ENCODE measurements at regions not wholly inside any gene's neighbourhood (a gene's known extent, or its start where the extent isn't known, plus 50 kb on each side); places are given as distances from the start of the nearest gene placed in this dataset.

DNA sequence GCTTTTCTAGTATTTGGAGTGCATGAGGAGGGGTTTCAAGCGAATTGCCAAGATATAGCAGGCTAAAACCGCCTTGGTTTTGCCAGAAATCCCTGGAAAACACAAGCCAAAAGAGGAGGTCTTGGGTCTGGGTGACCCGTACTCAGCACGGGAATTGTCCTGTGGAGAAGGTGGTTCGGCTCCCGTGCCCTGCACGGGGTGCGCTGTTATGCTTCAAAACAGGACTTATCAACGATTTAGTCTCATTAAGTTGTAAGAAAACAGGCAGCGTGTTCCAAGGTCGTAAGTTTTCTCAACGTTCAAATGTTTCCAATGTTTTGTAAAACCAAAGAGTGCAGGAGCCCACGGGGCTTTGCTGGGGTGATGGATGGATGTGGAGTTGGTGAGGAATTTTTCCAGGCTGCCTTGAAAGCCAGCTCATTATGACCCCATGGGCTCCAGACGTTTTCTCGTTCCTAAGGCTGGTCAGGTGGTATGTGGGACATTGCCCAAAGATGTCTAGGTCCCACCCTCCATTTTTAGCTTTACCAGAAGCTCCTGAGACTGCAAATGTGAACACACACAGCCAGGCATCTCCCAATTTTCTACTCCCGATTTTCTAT, 75.4 kb upstream of the CLDN14 start:
- DNase-seq, result no peak

DNA sequence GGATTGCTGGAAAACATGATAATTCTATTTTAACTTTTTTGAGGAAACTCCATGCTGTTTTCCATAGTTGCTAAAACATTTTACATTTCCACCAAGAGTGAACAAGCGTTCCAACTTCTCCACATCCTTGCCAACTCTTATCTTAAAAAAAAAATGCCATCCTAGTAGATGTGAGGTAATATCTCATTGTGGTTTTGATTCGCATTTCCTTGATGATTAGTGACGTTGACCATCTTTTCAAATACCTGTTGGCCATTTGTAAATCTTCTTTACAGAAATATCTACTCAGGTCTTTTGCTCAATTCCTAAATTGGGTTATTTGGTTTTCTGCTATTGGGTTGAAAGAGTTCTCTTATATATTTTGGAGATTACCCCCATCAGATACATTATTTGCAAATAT, 77.4 kb upstream of the CLDN14 start:
- no peak for DNase-seq

DNA sequence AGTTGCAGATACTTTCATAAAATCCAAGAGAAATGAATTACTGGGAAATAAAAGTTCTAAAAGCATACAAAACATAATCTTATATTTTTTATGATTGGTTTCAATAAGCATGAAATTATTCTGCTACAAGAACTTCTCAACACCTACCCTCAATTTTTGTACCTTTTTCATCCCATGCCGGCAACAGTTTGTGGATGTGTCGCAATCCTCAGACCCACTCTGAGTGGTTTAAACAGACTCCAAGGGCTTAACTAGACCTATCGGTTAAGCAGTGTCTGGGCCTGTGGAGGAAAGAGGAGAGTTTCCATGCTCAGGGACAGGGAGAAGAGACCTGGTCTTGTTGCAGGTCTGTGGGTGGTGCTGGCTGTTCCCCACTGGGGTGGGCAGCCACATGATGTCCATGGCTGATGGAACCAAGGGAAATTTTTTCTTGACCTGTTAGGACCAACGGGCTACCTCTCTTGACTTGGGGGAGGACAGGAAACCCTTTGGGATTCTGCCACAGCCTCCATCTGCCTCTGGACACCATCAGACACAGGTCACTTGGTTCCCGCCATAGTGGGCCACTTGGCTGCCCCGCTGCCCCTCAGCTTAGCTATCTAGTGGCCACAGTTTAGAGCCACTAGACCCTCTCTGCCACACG, 81.1 kb upstream of the CLDN14 start:
- no peak for DNase-seq

DNA sequence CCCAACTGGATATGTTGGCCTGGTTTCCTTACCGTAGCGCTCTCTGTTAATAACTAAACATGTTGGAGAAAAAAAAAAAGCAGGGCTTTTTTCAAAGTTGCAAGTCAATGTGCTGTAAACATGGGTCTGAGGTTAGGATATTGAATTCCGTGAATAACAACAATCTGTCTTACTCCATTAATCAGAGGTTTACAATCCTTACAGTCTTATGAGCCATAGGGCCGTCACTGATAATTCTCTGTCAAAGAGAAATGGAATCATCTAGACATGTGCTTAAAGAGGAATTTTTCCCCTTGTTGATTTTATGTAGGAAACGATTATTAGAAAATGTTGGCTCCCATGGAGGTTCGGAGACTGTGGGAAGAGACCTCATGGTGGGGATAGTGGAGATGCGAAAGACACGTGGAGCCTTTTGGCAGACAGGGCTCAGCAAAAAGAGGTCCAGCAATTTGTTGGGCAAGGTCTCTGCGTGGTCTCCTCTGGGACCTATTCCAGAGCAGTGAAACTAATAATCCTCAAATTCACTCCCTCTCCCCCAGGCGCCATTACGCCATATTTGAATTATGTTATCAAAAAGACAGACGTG, 83.5 kb upstream of the CLDN14 start:
- DNase-seq, result no peak

DNA sequence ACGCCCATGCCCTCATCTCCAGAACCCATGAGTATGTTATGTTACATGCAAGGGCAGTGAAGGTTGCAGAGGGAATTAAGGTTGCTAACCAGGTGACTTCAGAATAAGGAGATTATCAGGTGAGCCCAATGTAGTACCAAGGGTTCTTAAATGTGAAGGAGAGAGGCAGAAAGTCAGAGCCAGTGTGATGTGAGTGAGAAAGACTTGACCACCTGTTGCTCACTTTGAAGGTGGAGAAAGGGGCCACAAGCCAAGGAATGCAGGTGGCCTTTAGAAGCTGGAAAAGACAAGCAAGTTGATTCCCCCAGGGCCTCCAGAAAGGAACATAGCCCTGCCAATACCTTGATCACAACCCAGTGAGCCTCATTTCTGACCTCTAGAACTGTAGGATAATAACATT, 84.7 kb upstream of the CLDN14 start:
- no peak for DNase-seq

DNA sequence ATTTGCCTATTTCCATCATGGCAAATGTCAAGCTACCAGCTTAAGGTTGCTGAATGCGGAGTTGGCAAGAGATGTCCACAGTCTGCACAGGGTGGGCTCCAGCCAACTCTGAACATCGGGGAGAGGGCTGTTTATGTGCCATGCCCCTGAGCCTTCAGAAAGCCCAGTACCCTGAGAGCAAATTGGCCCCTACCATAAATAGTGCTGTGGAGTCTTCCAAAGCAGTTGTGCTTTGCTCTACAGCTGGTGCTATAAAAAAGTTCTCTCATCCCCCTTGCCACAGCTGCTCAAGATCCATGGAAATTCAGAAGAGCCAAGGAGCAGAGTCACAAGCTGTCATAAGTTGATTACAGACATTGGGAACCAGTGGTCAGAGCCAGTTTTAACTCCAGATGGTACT, 85.6 kb upstream of the CLDN14 start:
- DNase-seq, result no peak

DNA sequence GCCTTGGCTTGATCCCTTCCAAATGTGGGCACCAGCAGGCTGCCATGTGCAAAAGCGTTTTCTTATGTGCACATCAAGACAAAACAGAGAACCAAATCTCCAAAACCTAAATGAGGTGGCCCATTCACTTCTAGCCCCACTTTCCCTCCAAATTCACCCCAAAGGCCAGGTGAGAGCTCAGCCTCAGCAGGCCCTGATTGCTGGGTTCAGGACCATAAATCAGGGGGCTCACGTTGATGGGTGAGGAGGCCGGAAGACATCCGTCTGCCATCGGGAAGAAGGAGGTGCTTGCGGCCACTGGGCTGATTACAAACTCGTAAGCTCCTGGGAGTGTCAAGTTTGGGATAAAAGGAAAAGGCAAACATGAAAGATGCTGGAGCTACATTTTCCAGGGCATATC, 86.7 kb upstream of the CLDN14 start:
- no peak for DNase-seq

DNA sequence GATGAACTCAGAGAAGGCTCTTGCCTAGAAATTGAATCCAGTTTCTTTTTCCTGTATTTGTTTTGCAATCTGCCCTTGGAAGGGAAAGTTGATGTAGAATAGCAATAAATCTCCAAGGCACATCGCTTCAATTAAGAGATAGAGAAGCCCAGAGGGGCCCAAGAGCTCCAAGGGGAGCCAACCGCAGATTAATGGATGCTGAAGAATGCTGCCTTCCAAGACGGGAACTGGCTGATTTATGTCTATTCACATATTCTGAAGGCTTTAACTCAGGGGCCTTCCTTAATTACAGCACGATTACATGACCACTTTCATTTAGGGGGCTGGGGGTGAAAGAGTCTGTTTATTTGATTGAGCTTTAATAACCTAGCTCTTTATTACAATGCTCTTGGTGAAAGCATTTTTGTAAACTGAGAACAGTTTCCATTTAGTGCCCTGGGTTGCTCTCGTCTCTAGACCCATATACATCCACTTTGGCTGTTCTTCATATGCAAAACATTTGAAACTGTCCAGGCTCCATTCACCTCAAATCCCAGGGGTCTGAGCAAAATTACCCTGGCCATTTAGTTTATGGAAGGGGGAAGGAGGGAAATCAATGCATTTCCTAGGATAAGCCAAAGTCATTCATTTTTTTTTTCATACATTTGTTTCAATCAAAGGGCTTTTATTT, 87.4 kb upstream of the CLDN14 start:
- no peak for DNase-seq

DNA sequence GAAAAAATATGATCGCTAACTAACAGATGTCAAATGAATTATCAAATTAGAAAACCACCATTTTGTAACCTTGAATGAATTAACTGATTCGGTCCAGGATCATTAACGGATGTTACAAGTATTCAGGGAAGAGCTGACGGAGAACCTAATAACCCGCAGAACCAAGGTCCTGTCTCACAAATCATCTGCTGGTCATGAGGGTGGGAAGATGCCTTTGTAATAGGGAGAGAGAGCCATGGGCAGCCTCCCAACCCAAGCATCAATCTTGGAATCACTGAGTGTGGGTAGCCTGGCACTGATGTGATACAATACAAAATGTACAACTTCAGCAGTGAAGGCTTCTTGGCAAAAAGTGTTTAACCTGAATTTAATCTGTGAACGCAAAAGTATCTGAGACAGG, 89.6 kb upstream of the CLDN14 start:
- no peak for DNase-seq

DNA sequence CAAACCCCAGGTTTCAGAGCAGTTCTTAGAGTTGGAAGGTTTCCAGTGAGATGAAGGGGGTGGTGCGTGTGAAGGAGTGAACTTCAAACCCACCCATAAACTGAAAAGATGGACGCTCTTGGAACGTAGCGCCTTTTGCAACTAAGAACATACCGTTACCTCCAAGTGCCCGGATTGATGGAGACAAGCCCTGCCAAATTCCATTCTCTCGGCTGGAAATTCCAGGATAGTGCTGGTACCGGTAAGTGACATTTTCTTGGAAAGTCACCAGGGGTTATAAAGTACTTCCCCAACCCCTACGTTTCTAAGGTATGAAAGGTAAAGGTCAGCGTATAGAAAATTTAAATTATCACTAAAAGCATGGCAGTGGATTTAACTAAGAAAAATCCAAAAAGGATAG, 91.6 kb upstream of the CLDN14 start:
- no peak for DNase-seq

DNA sequence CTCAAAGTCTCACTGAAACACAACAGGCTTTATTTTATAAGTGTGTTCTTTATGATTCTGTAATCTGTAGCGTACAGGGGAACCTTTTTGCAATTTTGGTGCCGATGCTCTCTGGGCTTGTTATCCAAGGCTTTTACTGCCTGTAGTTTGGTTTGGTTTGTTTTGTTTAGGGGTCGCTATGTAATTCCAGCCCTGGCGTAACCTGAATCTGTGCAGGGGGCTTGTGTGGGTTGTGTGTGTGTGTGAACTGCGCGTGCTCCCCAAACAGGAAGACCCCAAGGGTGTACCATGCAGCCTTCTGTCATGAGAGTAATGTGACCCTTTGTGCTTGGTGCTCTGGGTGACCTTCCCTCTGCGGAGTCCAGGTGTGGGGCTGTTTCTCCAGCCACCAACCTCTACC, 92.1 kb upstream of the CLDN14 start:
- DNase-seq, result no peak

DNA sequence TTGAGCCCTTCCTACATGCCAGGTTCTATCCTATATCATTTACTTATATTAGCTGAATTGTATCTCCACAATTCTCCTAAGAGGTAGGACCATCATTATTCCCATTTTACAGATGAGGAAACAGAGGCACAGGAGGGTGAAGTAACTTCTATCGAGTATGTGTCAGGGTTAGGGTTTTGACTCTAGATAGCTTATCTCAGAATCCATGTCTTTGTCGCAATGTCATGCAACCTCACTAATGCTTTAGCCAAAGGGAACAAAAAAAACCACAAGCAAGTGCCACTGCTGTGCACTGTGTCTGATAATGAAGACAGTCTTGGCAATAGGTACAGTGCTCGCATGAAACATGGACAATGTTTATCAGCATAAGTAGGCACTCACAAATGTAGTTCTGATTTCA, 95.4 kb upstream of the CLDN14 start:
- DNase-seq, result no peak

DNA sequence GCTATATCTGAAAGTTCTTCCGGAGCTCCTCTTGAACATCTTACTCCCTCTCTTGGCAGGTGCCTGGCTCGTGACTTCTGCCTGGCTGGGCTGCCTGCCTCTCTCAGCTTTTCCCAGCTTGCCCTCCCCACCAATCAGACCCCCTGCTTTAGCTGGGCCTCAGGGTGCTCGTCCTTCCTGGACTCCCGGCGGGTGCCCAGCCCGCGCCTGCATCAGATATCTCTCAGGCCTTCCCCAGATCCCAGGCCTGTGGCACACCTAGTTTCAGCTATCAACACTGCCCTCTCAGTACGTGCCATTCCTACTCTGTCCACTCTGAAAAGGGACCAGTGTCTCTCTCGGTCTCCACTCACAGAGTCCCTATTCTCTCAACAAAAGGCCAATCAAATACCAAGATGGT, 96.5 kb upstream of the CLDN14 start:
- DNase-seq, result no peak

DNA sequence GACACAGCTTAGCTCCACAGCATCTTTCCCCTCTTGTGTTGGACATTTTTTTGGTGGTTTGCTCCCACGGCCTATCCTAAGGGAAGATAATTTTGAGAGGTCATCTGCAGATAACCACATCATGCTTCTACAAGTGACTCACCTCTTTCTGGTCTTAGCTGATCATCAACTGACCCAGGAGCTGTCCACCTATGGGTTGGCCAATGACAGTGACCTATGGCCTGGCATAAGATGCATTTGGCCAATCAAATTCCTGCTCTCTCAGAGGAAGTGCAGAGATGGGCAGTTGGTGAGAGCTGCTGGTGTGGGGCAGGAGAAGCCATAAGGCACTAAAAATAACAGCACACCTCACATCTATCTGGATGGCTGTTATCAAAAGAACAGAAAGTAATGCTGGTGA, 100.0 kb upstream of the CLDN14 start:
- no peak for DNase-seq

DNA sequence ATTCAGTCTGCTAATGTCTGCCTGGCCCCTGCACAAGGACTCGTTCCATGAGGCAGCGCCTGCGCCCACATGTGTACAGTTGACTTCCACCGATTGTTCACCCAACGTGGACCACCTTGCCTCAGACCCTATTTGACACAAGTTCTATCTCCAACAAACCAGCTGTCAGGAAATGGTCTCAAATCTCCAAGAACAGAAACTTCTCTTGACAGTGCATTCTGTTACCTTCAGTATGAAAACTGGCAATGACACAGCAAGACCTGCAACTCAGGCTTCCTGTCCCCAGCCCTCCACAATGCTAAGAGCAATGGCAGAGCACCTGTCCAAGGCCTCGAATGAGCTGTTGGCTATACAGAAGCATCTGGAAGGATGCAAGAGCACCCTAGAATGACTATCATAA, 102.3 kb upstream of the CLDN14 start:
- DNase-seq, result no peak

DNA sequence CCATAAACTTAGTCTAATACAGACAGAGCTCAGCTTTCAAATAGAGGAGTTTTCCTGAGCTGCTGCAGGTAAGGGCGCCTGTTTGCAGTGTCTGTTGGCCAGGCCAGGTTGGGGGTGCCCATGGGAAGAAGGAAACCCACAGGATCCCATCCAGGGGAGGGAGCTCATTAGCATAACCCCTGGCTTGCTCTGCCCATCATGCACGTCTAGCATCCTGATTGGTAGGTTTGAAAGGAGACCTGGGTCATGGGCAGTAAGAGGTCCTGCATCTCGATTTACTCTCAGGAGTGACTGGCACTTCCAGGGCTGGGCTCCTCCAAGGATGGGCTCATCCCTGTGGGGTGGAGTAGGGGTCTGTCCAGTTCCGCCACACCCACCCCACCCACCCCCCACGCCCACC, 103.7 kb upstream of the CLDN14 start:
- DNase-seq, result no peak

DNA sequence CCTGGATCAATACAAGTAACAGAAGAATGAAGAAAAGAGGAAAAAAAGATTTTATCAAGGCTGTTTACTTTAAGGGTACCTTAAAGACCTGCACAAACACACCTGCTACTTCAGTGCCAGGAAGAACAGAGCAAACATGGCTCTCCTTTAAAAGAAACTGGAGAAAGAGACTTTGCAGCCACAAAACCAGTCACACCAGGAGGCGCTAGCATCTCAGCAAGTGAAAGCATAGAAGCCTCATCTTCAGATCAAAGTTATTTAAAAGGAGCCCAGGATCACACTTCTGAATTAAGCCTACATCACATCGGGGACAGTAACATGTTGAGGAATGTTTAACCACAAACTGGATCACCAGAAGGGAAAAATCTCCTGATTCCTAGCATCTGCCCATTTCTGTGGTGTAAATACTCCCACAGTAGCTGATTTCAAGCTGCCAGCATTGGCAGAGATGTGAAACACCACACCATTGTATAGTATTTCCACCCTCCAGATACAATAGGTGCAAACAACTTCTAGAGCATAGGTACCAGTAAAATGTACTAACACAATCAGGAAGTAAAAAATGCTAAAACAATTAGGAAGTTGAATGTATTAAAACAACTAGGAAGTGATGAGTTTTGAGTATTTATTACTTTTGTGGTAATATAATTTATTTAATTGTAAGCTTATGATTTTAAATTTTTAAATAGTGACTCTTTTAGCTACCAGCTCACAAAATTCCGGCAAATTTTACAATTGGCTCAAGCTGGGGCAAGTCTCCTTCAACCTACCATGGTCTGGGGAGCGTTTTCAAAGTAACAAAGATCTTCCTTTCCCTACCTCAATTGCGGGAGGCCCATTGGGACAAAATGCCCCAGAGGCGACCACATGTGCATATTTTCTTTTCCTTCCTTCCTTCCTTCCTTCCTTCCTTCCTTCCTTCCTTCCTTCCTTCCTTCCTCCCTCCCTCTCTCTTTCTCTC, 105.3 kb upstream of the CLDN14 start:
- DNase-seq, result no peak

DNA sequence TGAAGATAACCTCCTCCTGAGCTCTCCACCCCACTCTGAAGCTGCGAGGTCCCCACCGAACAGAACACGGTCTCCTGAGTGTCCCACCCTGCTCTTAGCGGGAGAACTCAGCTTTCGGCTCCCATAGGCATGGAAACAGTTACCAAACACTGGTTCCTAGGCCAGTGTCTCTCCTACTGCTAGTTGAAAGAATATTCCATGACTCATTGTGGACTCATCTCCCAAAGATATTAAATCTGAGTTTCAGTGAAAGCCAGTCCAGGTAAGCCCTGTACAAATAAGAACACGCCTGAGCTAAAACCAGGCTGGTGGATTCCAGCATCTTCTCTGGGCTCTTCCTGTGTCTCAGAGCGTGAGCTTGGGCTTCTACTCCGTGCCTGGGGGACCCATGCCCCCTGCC, 107.5 kb upstream of the CLDN14 start:
- no peak for DNase-seq

DNA sequence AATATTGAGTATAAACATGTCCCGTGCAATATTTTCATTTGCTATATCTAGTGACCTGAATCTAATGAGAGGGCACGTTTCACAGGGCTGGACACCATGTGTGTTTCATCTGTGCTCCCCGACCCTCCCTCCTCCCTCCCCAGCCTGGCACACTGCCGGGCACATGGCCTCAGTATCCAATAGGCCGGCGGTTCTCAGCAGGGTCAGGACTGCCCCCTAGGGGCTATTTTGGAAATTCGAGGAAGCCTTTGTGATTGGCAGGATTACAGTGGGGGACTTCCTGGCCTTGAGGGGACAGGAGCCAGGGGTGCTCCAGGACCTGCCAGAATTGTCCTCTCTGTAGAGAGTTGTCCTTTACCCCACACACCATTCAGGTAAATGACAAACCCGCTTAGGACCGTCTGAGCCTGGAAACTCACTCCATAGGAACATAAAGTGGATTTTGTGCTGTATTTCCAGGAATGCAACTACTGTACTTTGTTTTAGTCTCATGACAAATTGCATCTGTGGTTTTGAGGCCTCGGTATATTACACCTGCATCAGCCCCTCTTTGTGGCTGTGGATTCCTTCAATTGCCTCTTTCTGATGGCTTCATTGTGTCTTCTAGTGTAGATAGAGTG, 109.5 kb upstream of the SIM2 start:
- no peak for DNase-seq

DNA sequence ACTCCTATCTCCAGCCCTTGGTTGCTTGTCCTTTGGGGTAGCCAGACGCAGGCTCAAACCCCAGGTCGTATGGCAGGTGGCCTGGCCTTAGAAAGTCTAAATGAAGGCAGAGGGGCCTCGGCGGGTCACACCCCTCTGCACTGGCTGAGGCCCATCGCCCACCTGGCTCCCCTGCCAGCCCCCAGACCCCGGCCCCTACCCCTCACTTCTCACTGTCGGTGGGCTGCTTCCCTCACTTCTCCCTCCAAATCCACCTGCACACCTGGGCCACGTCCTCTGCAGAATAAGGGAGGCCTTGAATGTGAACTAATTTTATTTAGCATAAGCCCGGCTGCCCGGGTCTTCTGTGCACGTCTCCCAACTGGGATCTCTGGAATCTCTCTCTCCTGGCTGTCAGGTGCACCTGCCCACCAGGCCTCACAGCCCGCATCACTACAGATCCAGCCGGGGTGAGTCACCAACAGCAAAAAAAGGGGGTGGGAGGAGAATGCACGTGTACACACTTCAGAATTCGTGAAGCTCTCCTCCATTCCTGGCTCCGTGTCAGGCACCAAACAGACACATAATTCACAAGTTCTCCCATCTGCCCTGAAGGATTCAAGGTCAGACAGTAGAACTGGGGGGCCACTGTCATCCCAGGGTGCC, 107.5 kb upstream of the SIM2 start:
- DNase-seq, result no peak

DNA sequence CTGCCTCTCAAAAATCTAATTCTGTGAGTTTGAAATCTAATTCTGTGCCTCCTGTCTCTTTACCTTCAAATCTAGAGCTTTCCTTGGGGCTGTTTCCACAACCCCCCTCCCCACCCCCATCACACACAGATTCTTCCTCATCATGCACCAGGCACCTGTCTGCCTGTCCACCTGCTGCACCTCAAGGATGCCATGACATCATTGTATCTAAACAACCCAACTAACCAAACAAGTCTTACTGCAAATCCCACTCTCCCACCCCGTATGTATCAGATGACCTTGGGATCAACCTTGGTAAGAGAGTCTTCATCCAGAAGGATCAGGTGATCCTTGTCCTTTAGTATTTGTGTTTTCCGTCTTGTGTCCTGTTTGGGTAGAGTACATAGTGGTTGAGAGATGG, 102.7 kb upstream of the SIM2 start:
- no peak for DNase-seq

DNA sequence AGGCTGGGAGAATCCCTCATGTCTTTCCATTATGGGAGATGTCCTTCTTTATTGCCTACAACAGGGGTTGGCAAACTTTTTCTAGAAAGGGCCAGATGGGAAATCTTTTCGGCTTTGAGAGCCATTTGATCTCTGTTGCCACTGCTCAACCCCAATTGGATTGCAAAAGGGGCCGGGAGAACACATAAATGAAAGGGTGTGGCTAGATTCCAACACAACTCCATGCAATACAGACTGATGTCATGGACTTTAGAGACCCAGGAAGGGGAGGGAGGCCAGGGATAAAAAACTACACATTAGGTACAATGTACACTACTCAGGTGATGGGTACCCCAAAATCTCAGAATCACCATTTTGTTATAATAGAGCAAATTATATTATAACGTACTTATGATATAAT, 97.6 kb upstream of the SIM2 start:
- DNase-seq, result no peak
